Duodenal mucosa (tissue), 2 donors: ENCODE measurements at regions not wholly inside any gene's neighbourhood (a gene's known extent, or its start where the extent isn't known, plus 50 kb on each side); places are given as distances from the start of the nearest gene placed in this dataset.

ENCODE experiments used
- H3K27ac ChIP-seq: one replicate; pipeline ENCODE4 v1.7.0; 2013; ENCODE audit warnings: low read depth, low read length
- H3K27me3 ChIP-seq, 2 donors: one replicate each; pipeline ENCODE4 v1.7.0; 2013; ENCODE audit warnings: low read length in 2 of 2, control low read depth in 1 of 2; ENCODE audit not compliant: insufficient read depth in 2 of 2, control insufficient read depth in 1 of 2
- H3K36me3 ChIP-seq, 2 donors: one replicate each; pipeline ENCODE4 v1.7.0; 2013; ENCODE audit warnings: low read length in 2 of 2, control low read depth in 1 of 2; ENCODE audit not compliant: insufficient read depth in 2 of 2, control insufficient read depth in 1 of 2
- H3K4me1 ChIP-seq, 2 donors: one replicate each; pipeline ENCODE4 v1.7.0; 2013; ENCODE audit warnings: low read length in 2 of 2, control low read depth in 1 of 2; ENCODE audit not compliant: insufficient read depth in 2 of 2, control insufficient read depth in 1 of 2
- H3K4me3 ChIP-seq, 2 donors: one replicate each; pipeline ENCODE4 v1.7.0; 2013; ENCODE audit warnings: low read length in 2 of 2, low read depth in 1 of 2
- H3K9ac ChIP-seq, 2 donors: one replicate each; pipeline ENCODE4 v1.7.0; 2013; ENCODE audit warnings: low read length in 2 of 2, low read depth in 1 of 2
- H3K9me3 ChIP-seq, 2 donors: one replicate each; pipeline ENCODE4 v1.7.0; 2013; ENCODE audit warnings: low read length in 2 of 2, control low read depth in 1 of 2; ENCODE audit not compliant: control insufficient read depth in 1 of 2

GRCh38 chr5:93100976-93101375 lies 480.0 kb downstream of the NR2F1-AS1 start:
- Histone ChIP-seq H3K9ac (no peak overlapping the region), H3K4me3 (no peak overlapping the region), H3K4me1 (no peaks in the 10 kb centered on the region), H3K36me3 (no peaks in the 10 kb centered on the region), H3K9me3 (no peaks in the 10 kb centered on the region), H3K27me3 (no peaks in the 10 kb centered on the region), H3K27ac (no peak overlapping the region)

- no peaks in the 10 kb centered on the region for H3K36me3 ChIP-seq
- no peak overlapping the region for H3K4me3 ChIP-seq
- no peaks in the 10 kb centered on the region for H3K4me1 ChIP-seq
- no peak overlapping the region for H3K27ac ChIP-seq
- H3K27me3 ChIP-seq = no peaks in the 10 kb centered on the region
- H3K9ac ChIP-seq = no peak overlapping the region
- H3K9me3 ChIP-seq = no peaks in the 10 kb centered on the region
These were observed 480.6 kb downstream of the NR2F1-AS1 start for GRCh38 chr5:93100428-93100827.

- no peak overlapping the region for H3K27ac ChIP-seq
- H3K36me3 ChIP-seq = no peaks in the 10 kb centered on the region
- no peaks in the 10 kb centered on the region for H3K27me3 ChIP-seq
- H3K9ac ChIP-seq = no peak overlapping the region
- H3K9me3 ChIP-seq = no peaks in the 10 kb centered on the region
- H3K4me1 ChIP-seq = no peaks in the 10 kb centered on the region
- H3K4me3 ChIP-seq = no peak overlapping the region
These were observed 481.1 kb downstream of the NR2F1-AS1 start for GRCh38 chr5:93099902-93100347.

GRCh38 chr5:93096561-93096960 lies 484.5 kb downstream of the NR2F1-AS1 start:
- Histone ChIP-seq H3K4me3 (no peak overlapping the region), H3K4me1 (no peaks in the 10 kb centered on the region), H3K9me3 (no peaks in the 10 kb centered on the region), H3K36me3 (no peaks in the 10 kb centered on the region), H3K27ac (no peak overlapping the region), H3K9ac (no peak overlapping the region), H3K27me3 (no peaks in the 10 kb centered on the region)

- Histone ChIP-seq H3K27me3 (no peaks in the 10 kb centered on the region), H3K4me1 (no peaks in the 10 kb centered on the region), H3K27ac (no peak overlapping the region), H3K9me3 (no peaks in the 10 kb centered on the region), H3K36me3 (no peaks in the 10 kb centered on the region), H3K9ac (no peak overlapping the region), H3K4me3 (no peak overlapping the region)
These were observed 488.5 kb downstream of the NR2F1-AS1 start for GRCh38 chr5:93092349-93093105.

GRCh38 chr5:93090698-93091097 lies 490.3 kb downstream of the NR2F1-AS1 start:
- Histone ChIP-seq H3K4me3 (no peak overlapping the region), H3K36me3 (no peaks in the 10 kb centered on the region), H3K4me1 (no peaks in the 10 kb centered on the region), H3K9me3 (no peaks in the 10 kb centered on the region), H3K27ac (no peak overlapping the region), H3K27me3 (no peaks in the 10 kb centered on the region), H3K9ac (no peak overlapping the region)

- Histone ChIP-seq H3K4me1 (no peaks in the 10 kb centered on the region), H3K27ac (no peak overlapping the region), H3K36me3 (no peaks in the 10 kb centered on the region), H3K4me3 (no peak overlapping the region), H3K9me3 (no peaks in the 10 kb centered on the region), H3K9ac (no peak overlapping the region), H3K27me3 (no peaks in the 10 kb centered on the region)
These were observed 492.2 kb downstream of the NR2F1-AS1 start for GRCh38 chr5:93088592-93089389.

- Histone ChIP-seq H3K4me1 (no peaks in the 10 kb centered on the region), H3K36me3 (no peaks in the 10 kb centered on the region)
These were observed 493.7 kb downstream of the NR2F1-AS1 start for GRCh38 chr5:93087326-93087725.

GRCh38 chr5:93082981-93083380 lies 498.0 kb downstream of the NR2F1-AS1 start:
- Histone ChIP-seq H3K27ac (no peak overlapping the region), H3K36me3 (no peaks in the 10 kb centered on the region), H3K4me3 (no peak overlapping the region), H3K4me1 (no peaks in the 10 kb centered on the region), H3K27me3 (no peaks in the 10 kb centered on the region), H3K9me3 (no peaks in the 10 kb centered on the region), H3K9ac (no peak overlapping the region)

More at GRCh38 chr5:93087326-93087725, 493.7 kb downstream of the NR2F1-AS1 start:
- Histone ChIP-seq H3K4me3 (no peak overlapping the region), H3K27me3 (no peaks in the 10 kb centered on the region), H3K9ac (no peak overlapping the region), H3K9me3 (no peaks in the 10 kb centered on the region), H3K27ac (no peak overlapping the region)

- Histone ChIP-seq H3K4me3 (no peak overlapping the region), H3K9me3 (no peaks in the 10 kb centered on the region), H3K27me3 (no peaks in the 10 kb centered on the region), H3K27ac (no peak overlapping the region), H3K9ac (no peak overlapping the region), H3K4me1 (no peaks in the 10 kb centered on the region), H3K36me3 (no peaks in the 10 kb centered on the region)
These were observed 502.0 kb downstream of the NR2F1-AS1 start for GRCh38 chr5:93079046-93079445.
